CD4-positive, CD25-positive, alpha-beta regulatory T cell (primary cell): ENCODE measurements at regions not wholly inside any gene's neighbourhood (a gene's known extent, or its start where the extent isn't known, plus 50 kb on each side); places are given as distances from the start of the nearest gene placed in this dataset.

Experiments used
- ATAC-seq, 2 donors: fragments of 150-1000 bp; cut with Tn5 transposase; one replicate each; pipeline ENCODE4 v1.10.0; 2021; ENCODE audit warnings: low read depth in 2 of 2, moderate number of reproducible peaks in 2 of 2, moderate library complexity in 1 of 2
- DNase-seq, 3 donors: peaks; one replicate each; pipeline versions ENCODE4 v3.0.0 to v3.0.0-alpha.2; 2012 to 2022; ENCODE audit warnings: mixed read lengths in 1 of 3
- H3K27ac ChIP-seq: one replicate; pipeline ENCODE4 v1.7.0; 2013; ENCODE audit warnings: mild to moderate bottlenecking, low read length; ENCODE audit not compliant: insufficient read depth, poor library complexity, severe bottlenecking
- H3K27me3 ChIP-seq: one replicate; pipeline ENCODE4 v1.7.0; 2013; ENCODE audit warnings: low read length; ENCODE audit not compliant: control insufficient read depth, insufficient read depth
- H3K36me3 ChIP-seq: one replicate; pipeline ENCODE4 v1.7.0; 2013; ENCODE audit warnings: mild to moderate bottlenecking, low read length, moderate library complexity; ENCODE audit not compliant: control insufficient read depth, insufficient read depth
- H3K4me1 ChIP-seq: 2 replicates; pipeline ENCODE4 v1.7.0; 2013; ENCODE audit warnings: mild to moderate bottlenecking, low read length; ENCODE audit not compliant: insufficient read depth, control insufficient read depth, poor library complexity, severe bottlenecking
- H3K4me3 ChIP-seq: one replicate; pipeline ENCODE4 v1.7.0; 2013; ENCODE audit warnings: low read depth, mild to moderate bottlenecking, low read length, moderate library complexity
- H3K9me3 ChIP-seq, 2 experiments: 1 replicate in 1 of 2; 2 replicates in 1 of 2; pipeline ENCODE4 v1.7.0; 2013; ENCODE audit warnings: low read length in 2 of 2, mild to moderate bottlenecking in 1 of 2, moderate library complexity in 1 of 2; ENCODE audit not compliant: control insufficient read depth in 2 of 2
- H3K27ac Mint-ChIP-seq, 3 donors: one replicate each; pipeline ENCODE4 v1.8.0; 2020 to 2022; ENCODE audit warnings: mild to moderate bottlenecking in 3 of 3, mixed read lengths in 3 of 3, moderate library complexity in 2 of 3
- H3K27me3 Mint-ChIP-seq: one replicate; pipeline ENCODE4 v1.8.0; 2022; ENCODE audit warnings: mild to moderate bottlenecking, mixed read lengths
- H3K36me3 Mint-ChIP-seq: one replicate; pipeline ENCODE4 v1.8.0; 2020; ENCODE audit warnings: mixed read lengths
- H3K4me1 Mint-ChIP-seq, 4 donors: one replicate each; pipeline ENCODE4 v1.8.0; 2020 to 2022; ENCODE audit warnings: mixed read lengths in 4 of 4, mild to moderate bottlenecking in 1 of 4
- H3K4me3 Mint-ChIP-seq, 4 donors: one replicate each; pipeline ENCODE4 v1.8.0; 2020 to 2022; ENCODE audit warnings: mild to moderate bottlenecking in 4 of 4, mixed read lengths in 4 of 4, moderate library complexity in 3 of 4
- H3K9me3 Mint-ChIP-seq, 7 donors: one replicate each; pipeline ENCODE4 v1.8.0; 2020 to 2022; ENCODE audit warnings: mixed read lengths in 7 of 7, mild to moderate bottlenecking in 3 of 7, moderate library complexity in 2 of 7

- Mint-ChIP-seq H3K36me3 (no peaks in the 10 kb centered on the region), H3K9me3 (peaks cover 0 to 4% (median 3%) of the 10 kb centered on the region in 7 donors), H3K27me3 (no peaks in the 10 kb centered on the region), H3K27ac (no peak overlapping the region), H3K4me1 (no peaks in the 10 kb centered on the region), H3K4me3 (no peak overlapping the region)
- DNase-seq (no peak), ATAC-seq (no peak)
- Histone ChIP-seq H3K9me3 (peaks cover 0 to 2% of the 10 kb centered on the region in 2 experiments), H3K4me3 (no peak overlapping the region), H3K27ac (no peak overlapping the region), H3K27me3 (no peaks in the 10 kb centered on the region), H3K4me1 (no peaks in the 10 kb centered on the region), H3K36me3 (no peaks in the 10 kb centered on the region)
Observed at GRCh38 chr14:58828298-58828697, 190.5 kb downstream of the DACT1 start.

- H3K27ac Mint-ChIP-seq: no peak overlapping the region
Observed at GRCh38 chr14:58829594-58829993, 191.8 kb downstream of the DACT1 start.

GRCh38 chr14:58830121-58830520 lies 192.4 kb downstream of the DACT1 start:
- Mint-ChIP-seq H3K27me3 (no peaks in the 10 kb centered on the region), H3K36me3 (no peaks in the 10 kb centered on the region), H3K27ac (no peak overlapping the region), H3K4me3 (no peak overlapping the region), H3K4me1 (no peaks in the 10 kb centered on the region), H3K9me3 (peaks cover 0 to 4% (median 3%) of the 10 kb centered on the region in 7 donors)
- H3K27ac ChIP-seq: no peak overlapping the region
- no peak for ATAC-seq
- no peak for DNase-seq
- peaks cover 0 to 2% of the 10 kb centered on the region in 2 experiments for H3K9me3 ChIP-seq
- no peaks in the 10 kb centered on the region for H3K36me3 ChIP-seq
- no peak overlapping the region for H3K4me3 ChIP-seq
- H3K27me3 ChIP-seq: no peaks in the 10 kb centered on the region
- no peaks in the 10 kb centered on the region for H3K4me1 ChIP-seq

More at GRCh38 chr14:58829594-58829993, 191.8 kb downstream of the DACT1 start:
- H3K27me3 Mint-ChIP-seq: no peaks in the 10 kb centered on the region
- H3K4me1 Mint-ChIP-seq: no peaks in the 10 kb centered on the region
- H3K4me3 Mint-ChIP-seq: no peak overlapping the region
- DNase-seq: peak in 1 of 3 donors; percentile 7
- Histone ChIP-seq H3K27ac (no peak overlapping the region), H3K4me3 (no peak overlapping the region), H3K36me3 (no peaks in the 10 kb centered on the region), H3K27me3 (no peaks in the 10 kb centered on the region), H3K4me1 (no peaks in the 10 kb centered on the region), H3K9me3 (peaks cover 0 to 2% of the 10 kb centered on the region in 2 experiments)
- H3K36me3 Mint-ChIP-seq: no peaks in the 10 kb centered on the region
- no peak for ATAC-seq
- H3K9me3 Mint-ChIP-seq: peaks cover 0 to 4% (median 3%) of the 10 kb centered on the region in 7 donors

- Mint-ChIP-seq H3K9me3 (peaks cover 0 to 4% (median 2%) of the 10 kb centered on the region in 7 donors), H3K4me1 (no peaks in the 10 kb centered on the region), H3K36me3 (no peaks in the 10 kb centered on the region), H3K4me3 (no peak overlapping the region), H3K27me3 (no peaks in the 10 kb centered on the region), H3K27ac (no peak overlapping the region)
- Histone ChIP-seq H3K4me3 (no peak overlapping the region), H3K27ac (no peak overlapping the region), H3K9me3 (peaks cover 0 to under 1% of the 10 kb centered on the region in 2 experiments), H3K36me3 (no peaks in the 10 kb centered on the region), H3K27me3 (no peaks in the 10 kb centered on the region), H3K4me1 (no peaks in the 10 kb centered on the region)
- DNase-seq (no peak), ATAC-seq (no peak)
Observed at GRCh38 chr14:58832095-58832521, 194.3 kb downstream of the DACT1 start.

- H3K4me3 ChIP-seq: no peak overlapping the region
- H3K36me3 Mint-ChIP-seq: no peaks in the 10 kb centered on the region
- no peaks in the 10 kb centered on the region for H3K4me1 ChIP-seq
- H3K27me3 ChIP-seq: no peaks in the 10 kb centered on the region
- no peaks in the 10 kb centered on the region for H3K4me1 Mint-ChIP-seq
- DNase-seq (no peak), ATAC-seq (no peak)
- H3K27ac ChIP-seq: no peak overlapping the region
- peaks cover 0 to 3% (median 0%) of the 10 kb centered on the region in 7 donors for H3K9me3 Mint-ChIP-seq
- H3K27ac Mint-ChIP-seq: no peak overlapping the region
- H3K4me3 Mint-ChIP-seq: no peak overlapping the region
- no peaks in the 10 kb centered on the region for H3K36me3 ChIP-seq
- no peaks in the 10 kb centered on the region for H3K27me3 Mint-ChIP-seq
- no peaks in the 10 kb centered on the region for H3K9me3 ChIP-seq
Observed at GRCh38 chr14:58833634-58834378, 196.0 kb downstream of the DACT1 start.

GRCh38 chr14:58836303-58836974 lies 198.7 kb downstream of the DACT1 start:
- no peak for ATAC-seq
- no peaks in the 10 kb centered on the region for H3K4me1 ChIP-seq
- Mint-ChIP-seq H3K4me3 (no peak overlapping the region), H3K36me3 (no peaks in the 10 kb centered on the region), H3K9me3 (no peaks in the 10 kb centered on the region), H3K27ac (no peak overlapping the region), H3K27me3 (no peaks in the 10 kb centered on the region), H3K4me1 (no peaks in the 10 kb centered on the region)
- no peaks in the 10 kb centered on the region for H3K27me3 ChIP-seq
- no peaks in the 10 kb centered on the region for H3K9me3 ChIP-seq
- H3K36me3 ChIP-seq: no peaks in the 10 kb centered on the region
- H3K27ac ChIP-seq: no peak overlapping the region
- DNase-seq: no peak
- H3K4me3 ChIP-seq: no peak overlapping the region

GRCh38 chr14:58839233-58839632 lies 201.5 kb downstream of the DACT1 start:
- Histone ChIP-seq H3K4me3 (no peak overlapping the region), H3K9me3 (no peaks in the 10 kb centered on the region), H3K36me3 (no peaks in the 10 kb centered on the region), H3K27ac (no peak overlapping the region), H3K27me3 (no peaks in the 10 kb centered on the region), H3K4me1 (no peaks in the 10 kb centered on the region)
- H3K4me1 Mint-ChIP-seq: no peaks in the 10 kb centered on the region
- H3K36me3 Mint-ChIP-seq: no peaks in the 10 kb centered on the region
- no peaks in the 10 kb centered on the region for H3K27me3 Mint-ChIP-seq
- no peak overlapping the region for H3K27ac Mint-ChIP-seq
- ATAC-seq (no peak), DNase-seq (no peak)
- H3K9me3 Mint-ChIP-seq: no peaks in the 10 kb centered on the region
- H3K4me3 Mint-ChIP-seq: no peak overlapping the region

GRCh38 chr14:58844544-58844943 lies 206.8 kb downstream of the DACT1 start:
- Histone ChIP-seq H3K27ac (no peak overlapping the region), H3K36me3 (no peaks in the 10 kb centered on the region), H3K4me1 (no peaks in the 10 kb centered on the region), H3K9me3 (no peaks in the 10 kb centered on the region), H3K4me3 (no peak overlapping the region), H3K27me3 (no peaks in the 10 kb centered on the region)
- ATAC-seq (no peak), DNase-seq (no peak)
- no peaks in the 10 kb centered on the region for H3K36me3 Mint-ChIP-seq
- H3K4me3 Mint-ChIP-seq: no peak overlapping the region
- H3K4me1 Mint-ChIP-seq: no peaks in the 10 kb centered on the region
- H3K27ac Mint-ChIP-seq: no peak overlapping the region
- no peaks in the 10 kb centered on the region for H3K27me3 Mint-ChIP-seq
- H3K9me3 Mint-ChIP-seq: no peaks in the 10 kb centered on the region
